OCI-LY7 (cell line): ENCODE measurements at regions not wholly inside any gene's neighbourhood (a gene's known extent, or its start where the extent isn't known, plus 50 kb on each side); places are given as distances from the start of the nearest gene placed in this dataset.

Experiments used
- CTCF ChIP-seq: fragments of 200-600 bp; sonication (generic); conservative IDR thresholded peaks from 2 replicates; pipeline ENCODE4 v1.5.1; 2014; ENCODE audit warnings: mild to moderate bottlenecking, antibody characterized with exemption, low read length, moderate library complexity, mixed read lengths
- EZH2phosphoT487 ChIP-seq: fragments of 200-600 bp; sonication (generic); IDR thresholded peaks from 2 replicates; pipeline ENCODE4 v1.6.1; 2018; ENCODE audit warnings: low read depth, borderline replicate concordance, mild to moderate bottlenecking, mixed run types, antibody characterized with exemption, low read length, moderate library complexity, mixed read lengths

- no peak for TF ChIP-seq CTCF
- TF ChIP-seq EZH2phosphoT487: no peak
Observed at GRCh38 chr4:136784326-136784725, 748.0 kb downstream of the PCDH18 start.
